Hepatic stellate cell (primary cell): ENCODE measurements at regions not wholly inside any gene's neighbourhood (a gene's known extent, or its start where the extent isn't known, plus 50 kb on each side); places are given as distances from the start of the nearest gene placed in this dataset.
A peak's percentile ranks its signal among the peaks of the same experiment; 100 is the strongest.
"Not testable (repeated sequence)": the region's sequence is repeated elsewhere in the genome, so short reads cannot be mapped to it uniquely, and the experiment has no call there.

ENCODE experiments used
- DNase-seq: peaks from one replicate; pipeline ENCODE4 v3.0.0; 2011; ENCODE audit warnings: low spot score

- peak; percentile 36 for DNase-seq
These were observed 233.5 kb upstream of the SGK1 start for GRCh38 chr6:134551245-134551960.

GRCh38 chr6:134550604-134551003, 232.7 kb upstream of the SGK1 start:
- DNase-seq = no peak

GRCh38 chr6:134549854-134550253, 231.9 kb upstream of the SGK1 start:
- no peak for DNase-seq

- DNase-seq = no peak
These were observed 229.2 kb upstream of the SGK1 start for GRCh38 chr6:134546962-134547645.

GRCh38 chr6:134544737-134545136, 226.8 kb upstream of the SGK1 start:
- no peak for DNase-seq

- no peak for DNase-seq
These were observed 225.2 kb upstream of the SGK1 start for GRCh38 chr6:134543128-134543527.

- no peak for DNase-seq
These were observed 223.1 kb upstream of the SGK1 start for GRCh38 chr6:134541001-134541400.

- DNase-seq = no peak
These were observed 222.0 kb upstream of the SGK1 start for GRCh38 chr6:134539865-134540323.

GRCh38 chr6:134537765-134538164, 219.9 kb upstream of the SGK1 start:
- not testable (repeated sequence) for DNase-seq

GRCh38 chr6:134537146-134537555, 219.2 kb upstream of the SGK1 start:
- DNase-seq = peak; percentile 58

- no peak for DNase-seq
These were observed 217.9 kb upstream of the SGK1 start for GRCh38 chr6:134535831-134536230.

GRCh38 chr6:134534708-134535149, 216.8 kb upstream of the SGK1 start:
- no peak for DNase-seq

GRCh38 chr6:134533991-134534390, 216.1 kb upstream of the SGK1 start:
- no peak for DNase-seq

GRCh38 chr6:134532694-134533624, 215.0 kb upstream of the SGK1 start:
- no peak for DNase-seq

GRCh38 chr6:134531611-134532010, 213.7 kb upstream of the SGK1 start:
- DNase-seq = no peak

GRCh38 chr6:134531188-134531551, 213.3 kb upstream of the SGK1 start:
- DNase-seq = no peak

GRCh38 chr6:134529921-134530320, 212.0 kb upstream of the SGK1 start:
- DNase-seq = no peak

GRCh38 chr6:134529305-134529704, 211.4 kb upstream of the SGK1 start:
- no peak for DNase-seq

- DNase-seq = no peak
These were observed 209.3 kb upstream of the SGK1 start for GRCh38 chr6:134527108-134527787.

- no peak for DNase-seq
These were observed 207.4 kb upstream of the SGK1 start for GRCh38 chr6:134525190-134525868.

- DNase-seq = no peak
These were observed 206.2 kb upstream of the SGK1 start for GRCh38 chr6:134523903-134524650.
